GM19468 (cell line): ENCODE measurements at regions not wholly inside any gene's neighbourhood (a gene's known extent, or its start where the extent isn't known, plus 50 kb on each side); places are given as distances from the start of the nearest gene placed in this dataset.
"Not testable (repeated sequence)": the region's sequence is repeated elsewhere in the genome, so short reads cannot be mapped to it uniquely, and the experiment has no call there.

Experiments used
- ATAC-seq: cut with Tn5 transposase; IDR thresholded peaks from one replicate; pipeline ENCODE4 v1.9.1; 2021; ENCODE audit warnings: mild to moderate bottlenecking, moderate library complexity, moderate number of reproducible peaks; ENCODE audit not compliant: unreplicated experiment; ENCODE audit errors: extremely low read depth

DNA sequence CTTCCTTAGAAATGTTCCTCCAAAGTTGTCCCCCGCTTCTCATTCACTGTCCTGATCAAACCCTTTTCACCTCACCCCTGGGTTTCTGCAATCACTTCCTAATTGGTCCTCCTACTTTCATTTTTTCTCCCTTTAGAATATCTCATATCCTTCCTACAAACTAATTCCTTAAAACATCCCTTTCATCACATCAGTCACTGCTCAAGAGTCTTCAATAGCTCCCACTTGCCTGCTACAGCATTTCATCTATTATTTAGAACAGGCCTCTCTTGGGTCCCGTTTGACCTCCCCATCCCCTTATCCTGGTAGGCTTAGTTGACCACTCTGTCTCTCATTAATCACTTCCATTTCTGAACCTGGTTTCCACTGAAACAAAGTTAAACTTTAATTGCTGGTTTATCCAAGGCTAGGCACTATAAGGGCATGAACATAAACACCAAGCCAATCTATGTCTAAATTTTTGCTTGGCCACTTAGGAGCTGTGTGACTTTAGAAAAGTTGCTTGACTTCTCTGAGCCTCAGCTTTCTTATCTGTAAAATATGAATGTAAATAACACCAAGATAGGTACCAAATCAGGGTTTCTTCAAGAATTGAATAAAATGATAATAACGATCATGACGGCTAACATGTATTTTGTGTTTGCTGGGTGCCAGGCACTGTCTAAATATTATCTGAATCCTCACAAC, 202.1 kb upstream of the WWC1 start:
- ATAC-seq, result no peak

DNA sequence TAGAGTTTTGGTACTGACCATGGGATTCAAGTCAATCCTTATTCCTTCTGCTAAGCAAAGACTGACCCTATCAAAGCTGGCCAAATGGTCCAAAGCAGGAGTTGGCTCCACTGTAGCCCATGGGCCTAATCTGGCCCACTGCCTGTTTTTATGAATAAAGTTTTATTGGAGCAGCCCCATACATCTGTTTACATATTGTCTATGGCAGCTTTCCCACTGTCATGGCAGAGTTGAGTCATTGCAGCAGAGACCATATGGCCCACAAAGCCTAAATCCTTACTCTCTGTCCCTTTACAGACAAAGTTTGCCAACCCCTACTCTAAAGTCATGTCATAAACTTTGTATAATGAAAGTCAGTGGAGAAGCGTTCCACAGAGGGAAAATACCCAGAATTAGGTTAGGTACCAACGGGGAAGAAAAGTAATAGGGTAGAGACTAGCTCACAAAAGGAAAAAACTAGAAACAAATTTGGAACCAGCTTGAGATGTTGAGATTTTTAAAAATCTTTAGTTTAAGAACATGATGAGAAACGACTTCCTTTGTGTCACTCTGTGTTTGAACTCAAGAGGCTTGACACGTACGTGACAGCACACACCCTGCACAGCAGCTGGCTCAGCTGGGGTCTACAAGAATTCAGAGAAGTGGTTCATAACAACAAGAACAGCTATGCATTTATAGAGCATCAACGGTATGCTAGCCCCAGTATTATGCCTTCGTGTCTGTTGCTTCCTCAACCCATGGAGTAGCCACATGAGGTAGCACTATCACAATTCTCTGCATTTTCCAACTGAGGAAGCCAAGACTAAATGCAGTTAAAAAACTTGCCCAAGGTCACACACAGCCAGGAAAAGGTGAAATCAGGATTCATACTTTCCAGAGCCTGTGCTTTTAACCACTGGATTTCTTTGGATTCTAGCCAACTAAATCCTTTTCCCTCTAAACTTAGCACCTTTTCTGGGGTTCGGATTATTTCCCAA, 198.9 kb upstream of the WWC1 start:
- no peak for ATAC-seq

GRCh38 chr5:168093200-168093910, 198.1 kb upstream of the WWC1 start:
- ATAC-seq, result no peak

- no peak for ATAC-seq
These were observed 194.9 kb upstream of the WWC1 start for GRCh38 chr5:168096525-168096924.

DNA sequence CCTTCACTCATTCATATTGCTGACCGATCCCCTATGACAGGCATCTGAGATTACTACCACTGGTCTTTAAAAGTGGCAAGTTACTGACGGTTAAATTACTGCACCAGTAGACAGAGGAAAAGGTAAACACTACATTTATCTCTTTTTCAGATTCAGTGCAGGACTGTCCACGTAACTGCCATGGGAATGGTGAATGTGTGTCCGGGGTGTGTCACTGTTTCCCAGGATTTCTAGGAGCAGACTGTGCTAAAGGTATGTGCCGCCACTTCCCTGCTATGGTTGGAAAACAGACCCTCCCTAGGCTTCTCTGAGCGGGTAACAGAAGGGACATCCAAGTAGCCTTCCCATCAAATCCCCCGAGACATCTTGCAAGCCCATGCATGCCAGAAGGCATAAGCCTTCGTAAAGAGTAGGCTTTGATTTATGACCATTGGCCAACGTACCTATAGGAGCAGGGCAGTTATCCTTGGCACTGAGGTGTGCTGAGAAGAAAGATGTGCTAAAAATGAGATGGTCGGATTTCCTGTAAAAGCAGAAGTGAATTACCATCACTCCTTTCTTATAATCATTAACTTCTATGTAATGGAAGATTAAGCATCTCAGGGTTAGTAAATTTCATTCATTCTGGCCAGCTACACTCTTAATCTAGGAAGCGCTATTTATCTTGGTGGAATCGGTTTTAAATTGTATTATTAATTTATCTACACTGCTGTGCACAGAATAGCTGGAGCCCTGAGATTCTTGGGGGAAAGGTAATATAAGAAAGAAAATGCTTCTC, 193.4 kb upstream of the WWC1 start:
- ATAC-seq, result no peak

- no peak for ATAC-seq
These were observed 190.1 kb upstream of the WWC1 start for GRCh38 chr5:168101352-168101751.

DNA sequence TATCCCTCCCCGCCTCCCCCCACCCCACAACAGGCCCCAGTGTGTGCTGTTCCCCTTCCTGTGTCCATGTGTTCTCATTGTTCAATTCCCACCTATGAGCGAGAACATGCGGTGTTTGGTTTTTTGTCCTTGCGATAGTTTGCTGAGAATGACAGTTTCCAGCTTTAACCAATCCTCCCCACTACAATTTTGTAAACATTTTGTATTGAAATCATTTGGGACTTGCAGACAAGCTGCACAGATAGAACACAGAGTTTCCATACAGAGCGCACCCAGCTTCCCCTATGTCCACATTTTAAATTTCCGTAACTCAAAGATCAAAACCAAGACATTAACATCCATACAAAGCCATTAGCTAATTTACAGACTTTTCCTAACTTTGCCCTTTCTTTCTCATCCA, 188.4 kb upstream of the WWC1 start:
- ATAC-seq, result not testable (repeated sequence)

DNA sequence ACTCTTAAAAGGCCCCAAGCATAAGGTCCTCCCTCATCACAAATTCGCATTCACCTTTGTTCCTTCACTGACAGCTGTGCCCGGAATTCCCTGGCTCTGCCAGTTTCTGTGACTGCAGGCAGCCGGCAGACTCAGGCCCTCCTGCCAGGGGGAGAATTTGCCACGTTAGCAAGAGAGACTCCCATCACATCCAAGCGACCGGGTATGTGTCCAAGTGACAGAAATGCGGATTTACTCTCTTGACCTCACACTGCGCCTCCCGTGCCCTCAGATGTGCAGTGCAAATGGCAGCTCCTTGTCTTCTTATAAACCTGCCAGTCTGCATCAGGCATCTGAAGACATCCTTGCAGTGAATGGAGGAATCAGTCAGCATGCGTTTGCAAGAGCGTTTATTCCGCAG, 187.1 kb upstream of the WWC1 start:
- ATAC-seq, result no peak

DNA sequence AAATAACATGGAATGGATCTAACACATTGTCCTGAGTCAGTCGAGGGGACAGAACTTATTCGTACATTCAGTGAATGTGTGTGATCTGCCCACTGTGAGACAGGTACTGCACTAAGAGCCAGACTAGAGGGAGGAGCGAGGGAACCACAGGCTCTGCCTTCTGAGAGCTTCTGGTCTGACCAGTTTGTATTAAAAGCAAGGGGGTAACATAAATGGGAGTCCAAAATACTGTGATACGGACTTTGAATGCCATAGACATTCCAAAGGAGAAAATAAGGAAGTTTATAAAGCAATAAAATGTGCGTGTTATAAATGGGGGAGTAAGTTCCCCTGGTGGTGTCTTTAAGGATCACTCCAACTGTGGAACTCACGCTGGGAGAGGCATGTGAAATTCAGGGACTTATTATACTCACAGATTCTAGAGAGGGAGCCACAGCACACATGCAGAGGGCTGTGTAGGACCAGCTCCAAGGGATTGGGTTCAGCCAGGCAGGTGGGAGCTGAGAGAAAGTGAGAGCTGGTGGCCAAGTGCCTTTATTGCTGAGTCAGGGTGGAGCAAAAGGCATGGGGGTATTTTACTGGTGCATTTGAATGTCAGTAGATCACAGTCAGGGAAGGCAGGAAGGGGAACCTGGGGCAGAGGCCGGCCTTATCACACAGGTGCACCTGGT, 186.5 kb upstream of the WWC1 start:
- ATAC-seq, result no peak

DNA sequence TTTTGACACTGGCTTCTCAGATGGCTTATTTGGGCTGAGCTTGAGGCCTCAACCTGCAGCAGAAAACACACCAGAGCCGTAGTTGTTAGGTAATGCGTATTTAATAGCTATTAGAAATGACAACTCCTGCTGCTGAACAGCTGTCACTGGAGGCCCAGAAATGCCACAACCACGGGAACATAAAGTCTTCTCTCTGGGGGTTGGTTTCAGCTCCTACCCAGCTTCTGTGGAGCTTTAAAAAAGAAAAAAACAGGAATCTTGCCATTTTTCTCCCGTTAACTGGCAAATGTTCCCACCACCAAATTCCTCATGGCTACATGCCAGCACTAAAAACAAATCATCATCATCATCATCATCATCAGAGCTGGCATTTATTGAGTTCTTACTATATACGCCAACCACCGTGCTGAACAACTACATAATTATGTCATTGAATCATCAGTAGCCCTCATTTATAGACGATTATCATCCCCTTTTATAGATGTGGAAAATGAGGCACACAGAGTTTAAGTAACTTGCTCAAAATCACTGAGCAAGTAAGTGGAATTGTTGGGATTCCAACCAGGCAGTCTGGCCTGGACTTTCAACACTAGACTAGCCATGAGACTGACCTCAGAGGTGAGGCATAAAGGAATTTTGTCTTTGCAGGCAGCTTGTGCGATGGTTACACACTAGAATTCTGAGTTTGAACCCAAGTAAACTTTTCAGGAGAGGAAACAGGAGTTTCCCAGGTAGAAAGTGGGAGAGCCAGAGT, 185.3 kb upstream of the WWC1 start:
- ATAC-seq, result no peak

DNA sequence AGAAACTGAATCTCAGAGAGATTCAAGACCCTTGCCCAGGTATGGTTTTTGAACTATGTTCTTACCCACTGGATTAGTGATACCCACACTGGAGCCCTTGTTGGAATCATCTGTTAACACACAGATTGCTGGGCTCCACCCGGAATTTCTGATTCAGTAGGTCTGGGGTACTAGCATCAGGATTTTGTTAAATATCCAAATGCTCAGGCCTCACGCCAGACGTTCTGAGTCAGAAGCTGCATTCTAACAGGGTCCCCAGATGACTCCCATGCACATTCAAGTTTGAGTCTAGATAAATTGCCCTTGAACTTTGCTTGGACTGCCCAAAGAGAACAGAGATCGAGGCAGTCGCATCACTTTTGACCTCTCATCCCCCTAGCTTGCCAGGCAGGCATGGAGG, 182.0 kb upstream of the WWC1 start:
- no peak for ATAC-seq

DNA sequence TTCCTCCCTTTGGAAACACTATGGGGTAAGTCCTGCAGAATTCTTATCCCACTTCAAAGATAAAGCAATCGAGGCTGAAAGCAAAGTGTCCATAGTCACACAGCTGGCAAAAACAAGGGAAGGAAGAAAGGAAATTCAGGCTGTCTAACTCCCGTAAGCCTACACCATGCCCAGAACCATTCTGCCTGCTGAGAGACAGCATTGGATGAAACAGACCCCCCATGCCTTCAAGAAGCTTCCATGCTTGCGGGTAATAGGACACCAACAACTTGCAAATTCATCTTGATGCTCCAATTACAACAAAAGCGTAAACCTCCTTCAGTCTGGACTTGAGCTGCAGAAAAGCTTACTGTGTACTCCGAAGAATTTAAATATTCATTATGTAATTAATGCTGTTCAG, 181.1 kb upstream of the WWC1 start:
- no peak for ATAC-seq

DNA sequence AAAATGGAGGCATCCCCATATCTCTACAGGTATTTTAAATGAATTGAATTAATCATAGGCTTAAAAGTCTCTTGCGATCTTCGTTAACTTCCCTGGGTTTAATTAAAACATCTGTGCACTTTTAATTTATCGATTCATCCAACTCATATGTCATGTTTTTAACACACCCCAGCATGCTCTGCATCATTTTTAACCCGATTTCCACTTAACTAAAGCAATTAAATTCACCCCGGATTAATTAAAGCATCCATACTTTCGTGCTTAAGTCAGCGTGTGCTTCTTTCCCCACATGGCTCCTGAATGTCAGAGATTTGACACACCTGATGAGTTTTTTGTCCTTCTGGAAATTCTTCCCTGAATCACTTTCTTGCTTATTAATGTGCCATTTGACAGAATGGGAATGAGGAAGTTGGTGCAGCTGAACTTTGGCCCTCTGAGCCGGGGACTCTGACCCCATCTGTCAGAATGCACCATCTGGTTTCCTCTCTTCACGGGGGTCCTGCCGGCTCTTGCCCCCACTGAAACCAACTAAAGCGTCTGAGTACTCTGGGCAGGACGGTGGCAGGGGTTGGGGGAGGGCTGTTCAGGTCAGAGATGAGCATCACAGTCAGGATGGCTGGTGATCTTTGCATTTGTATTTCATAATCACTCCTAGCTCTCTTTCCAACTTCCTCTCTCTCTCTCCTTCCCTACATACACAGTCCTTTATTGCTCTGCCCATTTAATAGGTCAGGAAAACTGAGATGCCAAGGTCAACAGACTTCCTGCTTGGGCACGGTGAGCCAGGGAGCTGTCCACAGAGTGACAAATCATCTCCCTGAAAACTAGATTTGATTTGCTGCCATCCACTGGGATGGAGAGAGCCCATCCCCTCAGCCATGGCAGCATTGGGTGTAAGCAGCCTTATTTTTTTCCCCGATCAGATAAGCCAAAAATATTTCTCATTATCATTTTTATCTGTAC, 180.3 kb upstream of the WWC1 start:
- no peak for ATAC-seq

DNA sequence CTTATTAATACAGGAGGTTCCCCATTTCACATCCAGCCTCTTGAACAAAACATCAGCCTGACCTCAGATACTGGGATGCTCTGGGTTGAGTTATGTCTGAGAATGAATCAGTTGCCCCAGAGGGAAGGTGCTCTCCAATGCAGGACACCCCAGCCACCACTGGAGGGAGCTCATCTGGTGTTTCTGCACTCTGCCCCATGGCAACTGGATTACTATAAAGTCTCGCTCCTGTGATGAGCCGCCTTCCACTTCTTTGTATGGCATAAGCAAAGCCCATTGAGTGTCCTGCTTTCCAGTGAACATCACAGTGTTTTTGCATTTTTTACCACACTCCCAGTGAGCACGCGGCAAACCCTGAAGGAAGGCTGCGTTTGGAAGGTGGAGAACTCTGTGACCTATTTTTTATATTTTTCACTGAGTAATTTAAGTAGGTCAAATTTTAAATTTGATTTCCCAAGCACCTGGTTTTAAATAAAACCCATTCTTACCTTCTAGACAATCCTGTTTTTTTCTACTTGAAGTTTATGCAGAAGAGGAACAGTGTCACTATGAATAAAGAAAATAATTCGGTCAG, 176.9 kb upstream of the WWC1 start:
- peak; percentile 60 for ATAC-seq

- ATAC-seq, result no peak
These were observed 174.0 kb upstream of the WWC1 start for GRCh38 chr5:168117469-168117868.

DNA sequence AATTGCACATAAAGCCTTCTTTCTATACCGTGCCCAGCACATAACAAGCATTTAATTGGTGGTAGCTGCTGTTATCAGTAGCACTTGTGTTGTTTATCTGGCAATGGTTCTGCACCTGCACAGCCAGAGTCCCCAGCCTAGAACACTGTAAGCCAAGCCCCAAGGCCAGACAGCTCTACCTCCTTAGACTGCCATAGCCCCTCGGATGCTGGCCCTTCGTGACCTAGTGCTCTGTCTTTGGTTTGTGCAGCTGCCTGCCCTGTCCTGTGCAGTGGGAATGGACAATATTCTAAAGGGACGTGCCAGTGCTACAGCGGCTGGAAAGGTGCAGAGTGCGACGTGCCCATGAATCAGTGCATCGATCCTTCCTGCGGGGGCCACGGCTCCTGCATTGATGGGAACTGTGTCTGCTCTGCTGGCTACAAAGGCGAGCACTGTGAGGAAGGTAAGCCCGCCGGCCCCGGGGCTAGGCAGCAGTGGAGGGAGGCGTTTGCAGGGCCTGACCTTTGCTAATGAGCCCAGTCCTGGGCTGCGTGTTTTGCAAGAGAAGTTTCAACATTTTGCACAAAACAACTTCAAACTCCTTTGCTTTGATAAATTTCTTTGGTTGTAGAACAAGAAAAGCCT, 173.3 kb upstream of the WWC1 start:
- ATAC-seq, result no peak
